SK-N-SH treated with all-trans-retinoic acid at 6 μM for 48 hours (cell line): ENCODE measurements at regions not wholly inside any gene's neighbourhood (a gene's known extent, or its start where the extent isn't known, plus 50 kb on each side); places are given as distances from the start of the nearest gene placed in this dataset.

Experiments
- ATAC-seq: fragments of 200-7000 bp; cut with Tn5 transposase; 3 replicates; pipeline ENCODE4 v1.9.1; 2020; ENCODE audit warnings: mild to moderate bottlenecking, moderate library complexity
- ARNTL ChIP-seq: fragments of 450-650 bp; formaldehyde crosslinking; IDR thresholded peaks from 2 replicates; pipeline ENCODE4 v1.5.0; 2020; ENCODE audit warnings: low read depth, mild to moderate bottlenecking, moderate library complexity, borderline replicate concordance
- BACH2 ChIP-seq: fragments of 250-450 bp; sonication (Bioruptor Pico); IDR thresholded peaks from 2 replicates; pipeline ENCODE4 v1.9.0; 2021; ENCODE audit warnings: mild to moderate bottlenecking, borderline replicate concordance
- CREB5 ChIP-seq: fragments of 250-450 bp; sonication (Bioruptor Pico); IDR thresholded peaks from 2 replicates; pipeline ENCODE4 v1.5.1; 2020; ENCODE audit warnings: low read depth, mild to moderate bottlenecking, moderate library complexity
- CSDC2 ChIP-seq: fragments of 250-450 bp; sonication (Bioruptor Pico); IDR thresholded peaks from 2 replicates; pipeline ENCODE4 v1.5.0; 2020; ENCODE audit warnings: mild to moderate bottlenecking, moderate library complexity
- CSRNP3 ChIP-seq: fragments of 250-450 bp; sonication (Bioruptor Pico); IDR thresholded peaks from 2 replicates; pipeline ENCODE4 v1.5.1; 2021; ENCODE audit warnings: mild to moderate bottlenecking, moderate library complexity
- ESRRG ChIP-seq: fragments of 250-450 bp; sonication (Bioruptor Pico); IDR thresholded peaks from 2 replicates; pipeline ENCODE4 v1.6.1; 2021; ENCODE audit warnings: mild to moderate bottlenecking
- GLIS3 ChIP-seq: fragments of 250-450 bp; sonication (Bioruptor Pico); IDR thresholded peaks from 2 replicates; pipeline ENCODE4 v1.5.0; 2020; ENCODE audit warnings: mild to moderate bottlenecking, moderate library complexity
- ISL1 ChIP-seq: fragments of 250-450 bp; sonication (Bioruptor Pico); IDR thresholded peaks from 2 replicates; pipeline ENCODE4 v2.1.2; 2022; ENCODE audit warnings: mild to moderate bottlenecking, moderate library complexity
- OSR1 ChIP-seq: fragments of 250-450 bp; sonication (Bioruptor Pico); IDR thresholded peaks from 2 replicates; pipeline ENCODE4 v1.8.0; 2022; ENCODE audit warnings: moderate library complexity, mild to moderate bottlenecking, inconsistent platforms
- PATZ1 ChIP-seq: fragments of 250-450 bp; sonication (Bioruptor Pico); IDR thresholded peaks from 2 replicates; pipeline ENCODE4 v1.8.0; 2020; ENCODE audit warnings: mild to moderate bottlenecking, moderate library complexity, borderline replicate concordance
- POU6F1 ChIP-seq: fragments of 250-450 bp; sonication (Bioruptor Pico); IDR thresholded peaks from 2 replicates; pipeline ENCODE4 v1.8.0; 2021; ENCODE audit warnings: low read depth, mild to moderate bottlenecking, moderate library complexity, borderline replicate concordance
- PPARA ChIP-seq: fragments of 250-450 bp; sonication (Bioruptor Pico); IDR thresholded peaks from 2 replicates; pipeline ENCODE4 v1.5.0; 2020; ENCODE audit warnings: mild to moderate bottlenecking, borderline replicate concordance
- RARB ChIP-seq: fragments of 250-450 bp; sonication (Bioruptor Pico); IDR thresholded peaks from 2 replicates; pipeline ENCODE4 v1.8.0; 2021; ENCODE audit warnings: mild to moderate bottlenecking, moderate library complexity
- TCF4 ChIP-seq: fragments of 250-450 bp; sonication (Bioruptor Pico); IDR thresholded peaks from 2 replicates; pipeline ENCODE4 v1.8.0; 2021; ENCODE audit warnings: mild to moderate bottlenecking, moderate library complexity, borderline replicate concordance
- TOX ChIP-seq: fragments of 250-450 bp; sonication (Bioruptor Pico); IDR thresholded peaks from 2 replicates; pipeline ENCODE4 v1.8.0; 2021; ENCODE audit warnings: mild to moderate bottlenecking, moderate library complexity, borderline replicate concordance
- TSHZ2 ChIP-seq: fragments of 250-450 bp; sonication (Bioruptor Pico); IDR thresholded peaks from 2 replicates; pipeline ENCODE4 v1.5.0; 2020; ENCODE audit warnings: mild to moderate bottlenecking, moderate library complexity
- ZC3H10 ChIP-seq: fragments of 250-450 bp; sonication (Bioruptor Pico); IDR thresholded peaks from 2 replicates; pipeline ENCODE4 v1.5.1; 2021; ENCODE audit warnings: mild to moderate bottlenecking, moderate library complexity
- ZFP3 ChIP-seq: fragments of 250-450 bp; sonication (Bioruptor Pico); IDR thresholded peaks from 2 replicates; pipeline ENCODE4 v1.5.0; 2020; ENCODE audit warnings: mild to moderate bottlenecking, moderate library complexity
- ZFP30 ChIP-seq: fragments of 450-650 bp; formaldehyde crosslinking; IDR thresholded peaks from 2 replicates; pipeline ENCODE4 v1.5.0; 2022; ENCODE audit warnings: mild to moderate bottlenecking, moderate library complexity
- ZNF565 ChIP-seq: fragments of 450-650 bp; formaldehyde crosslinking; conservative IDR thresholded peaks from 2 replicates; pipeline ENCODE4 v1.5.0; 2020; ENCODE audit warnings: low read depth, mild to moderate bottlenecking, moderate library complexity
- ZNF70 ChIP-seq: fragments of 450-650 bp; formaldehyde crosslinking; IDR thresholded peaks from 2 replicates; pipeline ENCODE4 v1.5.0; 2020; ENCODE audit warnings: mild to moderate bottlenecking, moderate library complexity
- ZNF8 ChIP-seq: fragments of 450-650 bp; formaldehyde crosslinking; IDR thresholded peaks from 2 replicates; pipeline ENCODE4 v1.5.0; 2020; ENCODE audit warnings: mild to moderate bottlenecking, moderate library complexity

- TF ChIP-seq CREB5 (CRISPR knock-in tag) (no peak), ZNF565 (CRISPR knock-in tag) (no peak), TSHZ2 (CRISPR knock-in tag) (no peak), POU6F1 (CRISPR knock-in tag) (no peak), OSR1 (CRISPR knock-in tag) (no peak), TOX (CRISPR knock-in tag) (no peak), TCF4 (CRISPR knock-in tag) (no peak), BACH2 (no peak), ZFP30 (CRISPR knock-in tag) (no peak), GLIS3 (CRISPR knock-in tag) (no peak), ZFP3 (no peak), ISL1 (CRISPR knock-in tag) (no peak), CSRNP3 (CRISPR knock-in tag) (no peak), PATZ1 (CRISPR knock-in tag) (no peak), ZNF70 (CRISPR knock-in tag) (no peak), PPARA (CRISPR knock-in tag) (no peak), ZNF8 (no peak), ARNTL (no peak), ESRRG (CRISPR knock-in tag) (no peak)
- ATAC-seq = no peak
Observed at GRCh38 chr15:36313736-36314280, 265.6 kb upstream of the CDIN1 start.

GRCh38 chr15:36315649-36316048 lies 263.8 kb upstream of the CDIN1 start:
- no peak for ATAC-seq
- TF ChIP-seq POU6F1 (CRISPR knock-in tag) (no peak), CSRNP3 (CRISPR knock-in tag) (no peak), CREB5 (CRISPR knock-in tag) (no peak), RARB (CRISPR knock-in tag) (no peak), ZNF565 (CRISPR knock-in tag) (no peak), ZFP30 (CRISPR knock-in tag) (no peak), ZNF8 (no peak), BACH2 (no peak), GLIS3 (CRISPR knock-in tag) (no peak), CSDC2 (CRISPR knock-in tag) (no peak), TSHZ2 (CRISPR knock-in tag) (no peak), OSR1 (CRISPR knock-in tag) (no peak), ESRRG (CRISPR knock-in tag) (no peak), ZC3H10 (CRISPR knock-in tag) (no peak), ISL1 (CRISPR knock-in tag) (no peak)
